ENCODE measurements at regions not wholly inside any gene's neighbourhood (a gene's known extent, or its start where the extent isn't known, plus 50 kb on each side); places are given as distances from the start of the nearest gene placed in this dataset.

DNA sequence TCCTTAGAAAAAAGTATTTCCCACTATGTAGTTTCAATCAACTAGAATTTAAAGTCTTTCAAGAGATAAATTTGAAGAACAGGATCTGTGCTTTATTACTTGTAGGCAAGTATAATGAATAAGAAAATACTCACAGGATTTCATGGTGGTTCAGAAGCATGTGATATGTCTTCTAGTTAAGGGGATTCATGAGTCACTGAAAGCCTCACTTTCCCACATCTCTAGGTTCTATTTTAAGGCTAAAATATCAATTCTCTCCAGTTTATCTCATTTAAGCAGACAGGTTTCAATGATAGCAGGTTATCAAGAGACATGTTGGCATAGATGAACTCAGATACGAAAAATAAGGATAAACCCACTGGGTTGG is 437.8 kb upstream of the BCHE start:
- Histone ChIP-seq H3K27ac (ENCODE audit: low read depth, low read length) (no peak overlapping the region), H3K4me2 (ENCODE audit: low read length) (no peak overlapping the region), H4K20me1 (ENCODE audit: control insufficient read depth, insufficient read depth, low read depth, low read length) (no peaks in the 10 kb centered on the region), H3K27me3 (ENCODE audit: control insufficient read depth, low read length) (no peaks in the 10 kb centered on the region), H3K9me2 (replicated peaks; ENCODE audit: control insufficient read depth, low read length) (no peaks in the 10 kb centered on the region), H3K4me3 (ENCODE audit: low read length) (no peak overlapping the region), H3K9me3 (ENCODE audit: control insufficient read depth, insufficient read depth, low read length) (no peaks in the 10 kb centered on the region), H3K79me2 (ENCODE audit: control insufficient read depth, low read length) (no peaks in the 10 kb centered on the region), H3K4me1 (ENCODE audit: control insufficient read depth, low read length) (no peaks in the 10 kb centered on the region), H3K36me3 (ENCODE audit: control insufficient read depth, low read length) (no peaks in the 10 kb centered on the region), H3F3A (ENCODE audit: control insufficient read depth, insufficient read depth) (no peaks in the 10 kb centered on the region)
- TF ChIP-seq, protein P1, sequence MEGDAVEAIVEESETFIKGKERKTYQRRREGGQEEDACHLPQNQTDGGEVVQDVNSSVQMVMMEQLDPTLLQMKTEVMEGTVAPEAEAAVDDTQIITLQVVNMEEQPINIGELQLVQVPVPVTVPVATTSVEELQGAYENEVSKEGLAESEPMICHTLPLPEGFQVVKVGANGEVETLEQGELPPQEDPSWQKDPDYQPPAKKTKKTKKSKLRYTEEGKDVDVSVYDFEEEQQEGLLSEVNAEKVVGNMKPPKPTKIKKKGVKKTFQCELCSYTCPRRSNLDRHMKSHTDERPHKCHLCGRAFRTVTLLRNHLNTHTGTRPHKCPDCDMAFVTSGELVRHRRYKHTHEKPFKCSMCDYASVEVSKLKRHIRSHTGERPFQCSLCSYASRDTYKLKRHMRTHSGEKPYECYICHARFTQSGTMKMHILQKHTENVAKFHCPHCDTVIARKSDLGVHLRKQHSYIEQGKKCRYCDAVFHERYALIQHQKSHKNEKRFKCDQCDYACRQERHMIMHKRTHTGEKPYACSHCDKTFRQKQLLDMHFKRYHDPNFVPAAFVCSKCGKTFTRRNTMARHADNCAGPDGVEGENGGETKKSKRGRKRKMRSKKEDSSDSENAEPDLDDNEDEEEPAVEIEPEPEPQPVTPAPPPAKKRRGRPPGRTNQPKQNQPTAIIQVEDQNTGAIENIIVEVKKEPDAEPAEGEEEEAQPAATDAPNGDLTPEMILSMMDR (IDR thresholded peaks at IDR 0.05; ENCODE audit: low read depth, low read length, poor library complexity, severe bottlenecking) = no peak
- TF ChIP-seq EZH2phosphoT487 (IDR thresholded peaks at IDR 0.05; ENCODE audit: borderline replicate concordance, low read length) = no peak

DNA sequence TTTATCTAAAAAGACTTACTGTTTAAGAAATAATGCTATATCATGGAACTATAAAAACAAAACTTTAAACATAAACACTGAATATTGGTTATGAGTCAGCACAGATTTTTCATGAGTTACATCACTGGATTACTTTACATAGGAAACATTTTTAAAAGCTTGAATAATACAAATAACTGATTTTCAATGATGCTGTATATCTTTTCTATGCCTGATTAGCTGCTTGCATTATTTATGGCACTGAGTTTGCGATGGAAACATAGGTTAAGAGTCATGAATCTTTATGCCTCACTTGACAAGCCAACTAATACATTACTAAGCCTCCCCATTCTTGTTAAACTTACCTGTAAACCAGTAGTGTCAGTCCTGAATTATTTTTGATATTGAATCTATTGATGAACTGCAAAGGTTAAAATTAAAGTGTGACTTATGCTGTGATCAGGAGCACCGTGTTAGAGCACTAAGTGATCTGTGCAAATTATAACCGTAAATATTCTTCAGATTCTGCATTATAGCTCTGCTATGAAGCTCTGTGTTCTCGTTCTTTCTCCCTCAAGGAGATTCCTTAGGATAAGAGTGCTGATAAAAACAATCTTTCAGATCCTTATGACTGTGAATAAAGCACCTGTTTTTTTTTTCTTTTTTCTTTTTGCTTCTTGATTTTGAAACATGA is 437.3 kb upstream of the BCHE start:
- Histone ChIP-seq H3K9me2 (replicated peaks; ENCODE audit: control insufficient read depth, low read length) (no peaks in the 10 kb centered on the region), H3K4me3 (ENCODE audit: low read length) (no peak overlapping the region), H3K9me3 (ENCODE audit: control insufficient read depth, insufficient read depth, low read length) (no peaks in the 10 kb centered on the region), H3F3A (ENCODE audit: control insufficient read depth, insufficient read depth) (no peaks in the 10 kb centered on the region), H4K20me1 (ENCODE audit: control insufficient read depth, insufficient read depth, low read depth, low read length) (no peaks in the 10 kb centered on the region), H3K79me2 (ENCODE audit: control insufficient read depth, low read length) (no peaks in the 10 kb centered on the region), H3K27me3 (ENCODE audit: control insufficient read depth, low read length) (no peaks in the 10 kb centered on the region), H3K4me1 (ENCODE audit: control insufficient read depth, low read length) (no peaks in the 10 kb centered on the region), H3K36me3 (ENCODE audit: control insufficient read depth, low read length) (no peaks in the 10 kb centered on the region), H3K27ac (ENCODE audit: low read depth, low read length) (no peak overlapping the region), H3K4me2 (ENCODE audit: low read length) (no peak overlapping the region)
- TF ChIP-seq, protein P1 (IDR thresholded peaks at IDR 0.05; ENCODE audit: low read depth, low read length, poor library complexity, severe bottlenecking) = no peak
- no peak for TF ChIP-seq EZH2phosphoT487 (IDR thresholded peaks at IDR 0.05; ENCODE audit: borderline replicate concordance, low read length)

GRCh38 chr3:166270429-166270828 is 433.2 kb upstream of the BCHE start:
- Histone ChIP-seq H3K36me3 (ENCODE audit: control insufficient read depth, low read length) (no peaks in the 10 kb centered on the region), H3K4me2 (ENCODE audit: low read length) (no peak overlapping the region), H3K79me2 (ENCODE audit: control insufficient read depth, low read length) (no peaks in the 10 kb centered on the region), H3K27ac (ENCODE audit: low read depth, low read length) (no peak overlapping the region), H3K27me3 (ENCODE audit: control insufficient read depth, low read length) (no peaks in the 10 kb centered on the region), H3F3A (ENCODE audit: control insufficient read depth, insufficient read depth) (no peaks in the 10 kb centered on the region), H3K4me3 (ENCODE audit: low read length) (no peak overlapping the region), H3K9me2 (replicated peaks; ENCODE audit: control insufficient read depth, low read length) (no peaks in the 10 kb centered on the region), H3K9me3 (ENCODE audit: control insufficient read depth, insufficient read depth, low read length) (no peaks in the 10 kb centered on the region), H4K20me1 (ENCODE audit: control insufficient read depth, insufficient read depth, low read depth, low read length) (no peaks in the 10 kb centered on the region), H3K4me1 (ENCODE audit: control insufficient read depth, low read length) (no peaks in the 10 kb centered on the region)
- TF ChIP-seq, protein P1 (IDR thresholded peaks at IDR 0.05; ENCODE audit: low read depth, low read length, poor library complexity, severe bottlenecking) = no peak
